Parathyroid adenoma (tissue), 2 donors: ENCODE measurements at regions not wholly inside any gene's neighbourhood (a gene's known extent, or its start where the extent isn't known, plus 50 kb on each side); places are given as distances from the start of the nearest gene placed in this dataset.

Experiments
- H2AFZ ChIP-seq: fragments of 300-600 bp; sonication (generic); one replicate; pipeline ENCODE4 v1.7.0; 2017; ENCODE audit warnings: antibody characterized with exemption, mild to moderate bottlenecking
- H3K27ac ChIP-seq: fragments of 300-600 bp; sonication (generic); one replicate; pipeline ENCODE4 v1.7.0; 2017
- H3K27me3 ChIP-seq: fragments of 300-600 bp; sonication (generic); one replicate; pipeline ENCODE4 v1.7.0; 2017; ENCODE audit warnings: low read length; ENCODE audit not compliant: control insufficient read depth, insufficient read depth
- H3K36me3 ChIP-seq: fragments of 300-600 bp; sonication (generic); one replicate; pipeline ENCODE4 v1.7.0; 2017; ENCODE audit warnings: low read length; ENCODE audit not compliant: control insufficient read depth, insufficient read depth
- H3K4me1 ChIP-seq: fragments of 300-600 bp; sonication (generic); one replicate; pipeline ENCODE4 v1.7.0; 2017; ENCODE audit warnings: control low read depth
- H3K4me2 ChIP-seq: fragments of 300-600 bp; sonication (generic); one replicate; pipeline ENCODE4 v1.7.0; 2017; ENCODE audit warnings: low read length
- H3K4me3 ChIP-seq: fragments of 300-600 bp; sonication (generic); one replicate; pipeline ENCODE4 v1.7.0; 2017; ENCODE audit warnings: low read depth, low read length
- H3K79me2 ChIP-seq: fragments of 300-600 bp; sonication (generic); one replicate; pipeline ENCODE4 v1.7.0; 2017; ENCODE audit warnings: control low read depth
- H3K9ac ChIP-seq: fragments of 300-600 bp; sonication (generic); one replicate; pipeline ENCODE4 v1.7.0; 2017; ENCODE audit warnings: mild to moderate bottlenecking
- H3K9me3 ChIP-seq: fragments of 300-600 bp; sonication (generic); one replicate; pipeline ENCODE4 v1.7.0; 2017; ENCODE audit warnings: low read length; ENCODE audit not compliant: control insufficient read depth
- CTCF ChIP-seq: fragments of 300-600 bp; sonication (generic); IDR thresholded peaks from one replicate; pipeline ENCODE4 v1.7.0; 2017; ENCODE audit warnings: antibody characterized with exemption, mild to moderate bottlenecking
- donor health status: primary hyperparathyroidism.

- no peaks in the 10 kb centered on the region for H3K27me3 ChIP-seq
- H3K4me1 ChIP-seq: no peaks in the 10 kb centered on the region
- H3K36me3 ChIP-seq: no peaks in the 10 kb centered on the region
- H3K9me3 ChIP-seq: no peaks in the 10 kb centered on the region
- TF ChIP-seq CTCF: no peak
- no peak overlapping the region for H3K27ac ChIP-seq
- no peak overlapping the region for H3K4me3 ChIP-seq
- no peak overlapping the region for H2AFZ ChIP-seq
- no peak overlapping the region for H3K9ac ChIP-seq
- no peaks in the 10 kb centered on the region for H3K79me2 ChIP-seq
- no peak overlapping the region for H3K4me2 ChIP-seq
Observed at GRCh38 chrX:39313146-39313545, 511.9 kb downstream of the MID1IP1 start.

GRCh38 chrX:39318506-39319343, 517.5 kb downstream of the MID1IP1 start:
- H2AFZ ChIP-seq: no peak overlapping the region
- H3K4me3 ChIP-seq: no peak overlapping the region
- no peaks in the 10 kb centered on the region for H3K79me2 ChIP-seq
- H3K27ac ChIP-seq: no peak overlapping the region
- no peaks in the 10 kb centered on the region for H3K9me3 ChIP-seq
- no peaks in the 10 kb centered on the region for H3K27me3 ChIP-seq
- no peaks in the 10 kb centered on the region for H3K4me1 ChIP-seq
- H3K36me3 ChIP-seq: no peaks in the 10 kb centered on the region
- no peak overlapping the region for H3K9ac ChIP-seq
- TF ChIP-seq CTCF: no peak
- no peak overlapping the region for H3K4me2 ChIP-seq

- no peak overlapping the region for H3K27ac ChIP-seq
- H3K27me3 ChIP-seq: no peaks in the 10 kb centered on the region
- H2AFZ ChIP-seq: no peak overlapping the region
- H3K79me2 ChIP-seq: no peaks in the 10 kb centered on the region
- H3K9me3 ChIP-seq: no peaks in the 10 kb centered on the region
- no peak overlapping the region for H3K4me2 ChIP-seq
- H3K36me3 ChIP-seq: no peaks in the 10 kb centered on the region
- no peak overlapping the region for H3K9ac ChIP-seq
- H3K4me3 ChIP-seq: no peak overlapping the region
- TF ChIP-seq CTCF: no peak
- H3K4me1 ChIP-seq: no peaks in the 10 kb centered on the region
Observed at GRCh38 chrX:39320165-39320564, 518.9 kb downstream of the MID1IP1 start.

GRCh38 chrX:39322496-39322895, 521.2 kb downstream of the MID1IP1 start:
- no peaks in the 10 kb centered on the region for H3K36me3 ChIP-seq
- no peak overlapping the region for H2AFZ ChIP-seq
- H3K4me2 ChIP-seq: no peak overlapping the region
- H3K27ac ChIP-seq: no peak overlapping the region
- no peaks in the 10 kb centered on the region for H3K79me2 ChIP-seq
- H3K4me3 ChIP-seq: no peak overlapping the region
- H3K9me3 ChIP-seq: no peaks in the 10 kb centered on the region
- no peak for TF ChIP-seq CTCF
- no peaks in the 10 kb centered on the region for H3K4me1 ChIP-seq
- H3K9ac ChIP-seq: no peak overlapping the region
- H3K27me3 ChIP-seq: no peaks in the 10 kb centered on the region
